Hippocampal formation (tissue), 2 donors: ENCODE measurements at regions not wholly inside any gene's neighbourhood (a gene's known extent, or its start where the extent isn't known, plus 50 kb on each side); places are given as distances from the start of the nearest gene placed in this dataset.
"Not testable (repeated sequence)": the region's sequence is repeated elsewhere in the genome, so short reads cannot be mapped to it uniquely, and the experiment has no call there.

ENCODE experiments used
- DNase-seq, 2 donors: peaks; one replicate each; lab custom pipeline; 2025; lab: John Stamatoyannopoulos, UW

DNA sequence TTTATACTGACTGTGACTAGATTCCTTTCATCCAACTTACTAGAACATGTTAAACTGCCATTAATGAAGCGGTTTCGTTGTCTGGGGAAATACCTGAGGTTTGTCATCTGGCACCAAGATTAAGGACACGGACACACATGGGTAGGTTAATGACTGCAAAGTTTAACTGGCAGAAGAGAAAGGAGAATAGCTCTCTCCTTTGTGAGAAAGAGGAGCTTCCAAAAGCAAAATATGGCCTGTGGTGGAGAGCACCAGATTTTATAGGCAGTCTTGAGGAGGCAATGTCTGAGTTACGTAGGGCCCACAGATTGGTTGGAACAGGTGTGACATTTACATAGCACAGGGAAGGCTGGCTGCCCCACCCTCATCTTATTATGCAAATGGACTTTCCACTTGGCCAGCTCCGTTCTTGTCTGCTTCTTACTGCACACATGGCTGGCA is 1193.0 kb upstream of the CELF2 start:
- no peak for DNase-seq

DNA sequence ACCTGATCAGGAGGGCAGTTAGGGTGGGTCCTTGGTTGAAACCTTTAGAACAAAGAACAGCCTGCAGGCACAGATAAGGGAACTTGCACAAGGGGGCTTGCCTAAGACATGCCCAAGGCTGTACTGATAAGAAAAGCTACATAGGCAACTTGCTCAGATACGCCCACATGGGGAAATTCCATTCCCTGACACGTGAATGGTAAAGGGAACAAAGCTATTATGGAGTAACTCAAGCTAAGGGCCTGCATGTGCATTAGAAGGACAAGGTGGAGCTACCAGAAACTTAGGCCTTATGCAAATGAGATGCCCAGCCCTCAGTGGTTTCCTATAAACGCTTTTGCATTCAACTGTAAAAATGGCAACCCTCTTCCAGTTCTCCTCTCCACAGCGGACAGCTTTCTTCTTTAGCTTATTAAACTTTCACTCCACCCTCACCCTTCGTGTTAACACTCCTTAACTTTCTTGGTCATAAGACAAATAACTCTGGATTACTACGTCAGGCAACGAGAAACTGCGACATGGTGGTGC is 1192.1 kb upstream of the CELF2 start:
- no peak for DNase-seq

DNA sequence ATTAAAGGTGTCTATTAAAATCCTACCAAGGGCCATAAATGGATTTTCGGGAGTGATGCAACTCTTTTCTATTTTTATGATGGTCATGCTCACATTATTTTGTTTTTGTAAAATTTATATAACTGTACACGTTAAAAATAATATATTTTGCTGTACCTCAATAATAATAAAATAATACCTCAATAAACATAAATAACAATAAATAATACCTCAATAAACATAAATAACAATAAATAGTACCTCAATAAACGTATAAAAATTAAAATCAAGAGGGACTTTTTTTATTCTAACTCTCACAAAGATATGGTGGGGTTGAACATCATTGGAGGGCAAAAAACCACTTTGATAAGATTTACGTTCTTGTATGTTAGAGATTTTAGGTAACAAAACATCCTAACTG is 1189.6 kb upstream of the CELF2 start:
- DNase-seq, result no peak

DNA sequence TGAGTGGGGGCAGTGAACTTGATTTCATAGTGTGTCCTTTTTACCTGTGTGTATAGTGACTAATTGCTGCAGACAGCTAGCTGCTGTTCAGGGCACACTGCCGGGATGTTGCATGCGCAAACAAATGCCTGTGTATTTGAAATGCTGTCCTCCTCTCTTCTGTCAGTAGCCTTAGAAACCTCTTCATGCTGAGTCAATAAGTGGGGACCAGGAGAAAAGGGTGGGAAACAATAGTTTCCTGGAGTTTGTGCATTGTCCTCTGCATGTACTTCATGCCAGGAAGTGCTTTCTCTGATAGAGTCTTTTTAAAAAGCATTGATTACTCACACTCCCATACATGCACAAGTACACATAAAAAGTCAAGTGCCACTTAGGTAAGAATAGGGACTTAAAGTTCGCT is 1183.7 kb upstream of the CELF2 start:
- no peak for DNase-seq

DNA sequence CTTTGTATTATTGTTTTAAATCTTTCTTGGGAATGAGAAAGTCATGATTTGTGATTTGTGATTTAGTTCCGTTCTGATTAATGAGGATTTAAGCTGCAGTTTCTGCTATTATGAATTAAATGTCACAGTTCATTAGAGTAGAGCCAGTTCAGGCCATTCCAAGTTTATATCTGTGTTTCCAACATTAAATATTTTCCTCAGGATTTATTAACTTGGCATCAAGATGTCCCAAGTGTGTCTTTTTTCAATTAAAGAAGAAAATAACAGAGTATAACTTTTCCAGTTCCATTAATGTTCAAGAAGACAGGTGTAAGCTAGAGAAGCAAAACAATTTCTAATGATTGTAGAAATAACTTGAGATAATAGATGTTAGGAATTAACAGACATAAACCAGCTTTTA is 1183.2 kb upstream of the CELF2 start:
- DNase-seq, result no peak

DNA sequence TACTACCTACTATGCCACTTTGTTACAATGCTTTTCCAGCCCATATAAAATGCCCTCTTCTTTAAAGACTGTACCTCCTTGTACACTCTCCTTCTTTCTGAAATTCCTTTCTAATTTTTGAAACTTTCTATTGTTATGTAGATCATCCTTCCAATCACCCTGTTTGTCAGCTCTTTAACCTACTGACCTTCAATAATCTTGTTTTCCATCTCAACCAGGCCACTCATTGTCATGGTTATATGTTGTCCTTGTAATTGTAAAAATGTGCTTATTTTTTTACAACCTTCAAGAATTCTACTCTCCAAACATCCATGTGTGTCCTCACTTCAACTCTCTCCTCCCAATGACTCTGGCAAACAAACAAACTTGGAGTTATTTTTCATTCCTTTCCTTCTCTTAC is 1172.6 kb upstream of the CELF2 start:
- DNase-seq, result no peak

DNA sequence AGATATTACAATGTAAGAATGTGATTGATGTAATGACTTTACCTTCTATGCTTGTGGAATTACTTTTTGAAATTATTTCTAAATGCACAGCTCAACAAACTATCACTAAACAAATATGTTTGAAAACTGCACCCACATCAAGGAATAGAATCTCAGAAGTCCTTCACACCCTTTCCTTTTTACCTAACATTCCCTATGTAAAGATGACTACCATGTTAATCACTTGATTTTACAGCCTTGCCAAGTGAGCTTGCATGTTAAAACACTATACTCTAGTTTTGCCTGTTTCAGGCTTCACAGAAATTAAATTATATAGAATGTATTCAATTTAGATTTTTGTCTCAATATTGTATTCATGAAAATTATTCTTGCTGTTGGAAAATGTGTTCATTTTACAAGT is 1169.4 kb upstream of the CELF2 start:
- no peak for DNase-seq

DNA sequence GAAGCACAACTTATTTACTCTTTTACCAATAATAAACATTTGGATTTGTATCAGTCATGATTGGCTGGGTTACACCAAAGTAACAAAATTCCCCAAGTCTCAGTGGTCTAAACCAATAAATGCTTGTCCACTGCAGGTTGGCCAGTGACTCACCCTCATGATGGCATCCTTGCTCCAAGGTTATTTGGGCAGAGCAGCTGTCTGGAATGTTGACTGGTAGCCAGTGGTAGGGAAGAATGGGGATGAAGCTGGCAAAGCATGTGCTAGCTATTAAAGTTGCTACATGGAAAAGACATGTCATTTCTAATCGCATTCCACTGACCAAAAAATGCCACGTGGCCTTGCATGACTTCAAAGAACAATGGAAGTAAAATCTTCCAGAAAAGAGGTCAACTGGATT is 1168.7 kb upstream of the CELF2 start:
- no peak for DNase-seq

DNA sequence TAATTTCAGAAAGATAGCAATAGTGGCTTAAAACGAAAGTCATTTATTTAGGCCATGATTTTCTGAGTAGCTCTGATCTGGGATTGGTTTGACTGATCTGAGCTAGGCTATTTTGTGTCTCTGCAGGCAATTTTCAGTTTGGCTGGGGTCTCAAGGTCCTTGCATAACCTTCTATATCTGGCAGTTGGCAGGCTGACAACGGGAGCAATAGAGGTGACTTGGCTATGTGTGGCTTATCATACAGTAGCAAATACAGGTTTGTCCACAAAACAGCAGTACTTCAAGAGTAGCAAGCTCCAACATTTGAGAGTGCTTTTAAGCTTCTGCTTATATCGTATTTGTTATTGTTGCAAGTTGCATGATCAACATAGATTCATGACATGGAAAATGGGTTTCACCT is 1167.3 kb upstream of the CELF2 start:
- DNase-seq, result no peak

DNA sequence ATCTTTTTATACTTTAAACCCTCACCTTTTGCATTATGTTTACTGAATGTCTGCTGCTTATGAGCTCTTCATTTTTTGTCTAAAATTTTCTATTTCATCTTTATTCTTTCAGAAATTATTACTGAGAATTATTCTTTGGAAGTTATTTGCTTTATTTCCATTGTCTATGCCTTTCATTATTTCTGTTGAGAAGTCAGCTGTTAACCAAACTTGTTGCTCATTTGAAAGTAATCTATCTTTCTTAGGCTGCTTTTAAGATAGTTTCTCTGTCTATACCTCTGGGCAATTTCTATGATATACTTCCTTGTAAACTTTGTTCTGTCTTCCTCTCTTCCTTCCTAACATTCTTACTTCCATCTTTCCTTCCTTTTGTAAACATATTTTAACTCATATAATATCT is 1165.9 kb upstream of the CELF2 start:
- DNase-seq, result no peak

DNA sequence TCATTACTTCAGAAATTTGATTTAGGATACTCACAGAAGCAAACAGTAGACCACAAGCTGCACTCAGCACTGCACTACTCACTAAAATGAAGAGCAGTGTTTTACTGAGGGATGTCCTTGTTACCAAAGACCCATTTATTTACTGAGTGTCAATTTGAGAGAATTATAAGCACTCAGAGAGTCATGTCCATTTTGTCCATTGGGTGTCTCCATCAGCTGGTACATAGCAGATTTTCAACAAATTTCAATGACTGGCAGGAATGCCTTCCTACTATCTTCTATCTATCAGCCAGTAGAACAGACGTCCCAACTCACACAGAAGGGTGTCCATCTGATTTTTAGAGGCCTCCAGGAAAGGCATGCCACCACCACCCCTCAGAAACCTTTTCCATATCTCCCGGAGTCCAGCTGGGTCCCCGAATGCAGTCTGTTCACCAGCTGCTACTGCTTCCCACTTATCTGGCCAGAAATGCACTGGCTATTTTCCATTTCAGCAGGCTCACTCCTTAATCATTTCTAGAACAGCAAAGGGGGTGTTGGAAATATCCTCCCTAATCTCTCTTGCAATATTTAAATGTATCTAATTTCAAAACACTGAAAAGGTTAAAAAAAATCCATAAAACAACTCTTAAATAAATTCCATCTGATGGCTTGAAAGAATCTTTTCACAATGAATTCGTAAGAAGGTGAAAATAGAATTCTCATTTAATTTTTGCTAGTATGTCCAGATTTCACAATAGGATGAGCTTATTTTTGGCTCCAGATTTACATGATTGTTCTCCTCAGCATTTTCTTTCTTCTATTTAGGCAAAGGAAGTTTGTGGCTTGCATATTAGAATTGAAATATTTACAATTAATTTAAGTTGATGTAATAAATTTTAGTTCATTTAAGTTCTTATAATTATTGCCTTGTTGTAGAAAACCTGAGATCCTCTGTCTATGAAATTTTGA is 1164.0 kb upstream of the CELF2 start:
- DNase-seq, result peak in 1 of 2 donors; percentile 15

DNA sequence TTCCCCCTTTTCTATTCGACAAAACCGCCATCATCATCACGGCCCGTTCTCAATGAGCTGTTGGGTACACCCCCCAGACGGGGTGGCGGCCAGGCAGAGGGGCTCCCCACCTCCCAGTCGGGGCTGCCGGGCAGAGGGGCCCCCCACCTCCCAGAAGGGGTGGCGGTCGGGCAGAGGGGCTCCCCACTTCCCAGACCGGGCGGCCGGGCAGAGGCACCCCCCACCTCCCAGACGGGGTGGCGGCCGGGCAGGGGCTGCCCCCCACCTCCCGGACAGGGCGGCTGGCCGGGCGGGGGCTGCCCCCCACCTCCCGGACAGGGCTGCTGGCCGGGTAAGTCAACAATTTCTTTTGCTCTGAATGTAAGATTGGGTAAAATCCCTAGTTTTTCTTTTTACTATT is 1162.2 kb upstream of the CELF2 start:
- not testable (repeated sequence) for DNase-seq

DNA sequence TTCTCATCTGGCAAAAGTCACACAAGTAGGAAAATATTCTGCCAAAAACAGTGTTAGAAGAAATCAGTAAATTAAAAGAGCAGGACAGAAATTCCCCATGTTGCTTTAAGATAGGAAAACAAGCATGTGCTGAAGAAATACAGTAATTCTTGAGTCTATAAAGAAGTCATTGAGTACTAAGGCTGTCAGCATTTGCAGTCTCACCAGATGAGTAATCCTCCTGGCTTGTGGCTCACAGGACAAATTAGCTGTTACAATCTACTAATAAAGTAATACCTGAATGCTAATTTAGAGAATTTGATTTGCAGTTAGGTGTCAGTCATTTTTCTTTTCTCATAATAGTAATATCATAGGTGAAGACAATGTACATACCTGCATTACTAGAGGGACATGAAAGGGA is 1158.9 kb upstream of the CELF2 start:
- no peak for DNase-seq

DNA sequence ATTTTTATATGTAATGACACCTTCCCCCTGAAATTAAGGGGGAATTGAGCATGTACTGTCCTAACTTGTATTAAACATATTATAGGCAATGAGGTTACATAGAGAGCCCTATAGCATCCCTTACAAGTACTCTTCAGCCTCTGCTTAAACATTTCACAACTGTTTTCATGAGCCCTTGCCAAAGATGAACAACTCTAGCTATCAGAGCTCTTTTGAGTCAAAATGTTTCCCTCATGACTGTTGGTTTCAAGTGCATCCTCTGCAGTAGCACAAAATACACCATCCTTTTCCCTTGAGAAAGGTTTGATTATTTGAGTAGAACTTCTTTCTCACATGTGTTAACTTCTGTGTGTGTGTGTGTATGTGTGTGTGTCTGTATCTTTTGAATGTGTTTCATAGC is 1157.6 kb upstream of the CELF2 start:
- no peak for DNase-seq

DNA sequence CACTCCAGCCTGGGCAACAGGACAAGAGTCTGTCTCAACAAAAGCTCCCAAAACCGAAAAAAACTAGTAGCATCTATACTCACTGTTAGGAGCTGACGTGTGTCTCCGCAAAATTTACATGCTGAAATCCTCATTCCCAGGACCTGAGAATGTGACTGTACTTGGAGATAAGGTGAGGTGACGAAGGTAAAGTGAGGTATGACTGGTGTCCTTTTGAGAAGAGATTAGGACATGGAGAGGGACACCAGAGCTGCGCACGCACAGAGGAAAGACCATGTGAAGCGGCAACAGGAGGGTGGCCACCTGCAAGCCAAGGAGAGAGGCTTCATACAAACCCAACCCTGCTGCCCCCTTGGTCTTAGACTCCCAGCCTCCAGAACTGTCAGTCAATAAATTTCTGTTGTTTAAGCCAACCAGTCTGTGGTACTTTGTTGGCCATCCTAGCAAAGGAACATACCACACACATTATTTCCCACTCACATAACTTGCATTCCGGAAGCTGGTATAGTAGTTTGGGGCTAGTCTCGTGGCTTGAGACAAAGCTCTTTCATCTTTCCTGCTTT is 1154.0 kb upstream of the CELF2 start:
- DNase-seq, result no peak

DNA sequence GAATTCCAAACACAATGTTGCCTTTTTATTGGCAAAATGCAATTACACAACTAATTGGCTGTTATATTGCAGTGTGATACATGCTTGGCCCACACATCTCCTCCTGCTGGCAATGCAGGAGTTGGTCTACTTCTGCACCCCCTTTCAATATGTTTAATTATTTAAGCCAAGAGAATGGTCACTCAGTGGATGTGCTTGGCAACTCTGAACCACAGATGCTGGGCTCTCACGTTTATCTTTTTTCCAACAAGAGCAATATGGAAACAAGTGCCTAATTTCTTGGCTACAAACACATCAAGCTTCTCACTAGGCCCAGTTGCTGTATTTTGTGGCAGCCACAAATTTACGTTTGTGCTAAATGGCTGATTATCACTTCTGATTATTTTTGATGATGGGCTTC is 1149.2 kb upstream of the CELF2 start:
- DNase-seq, result no peak

DNA sequence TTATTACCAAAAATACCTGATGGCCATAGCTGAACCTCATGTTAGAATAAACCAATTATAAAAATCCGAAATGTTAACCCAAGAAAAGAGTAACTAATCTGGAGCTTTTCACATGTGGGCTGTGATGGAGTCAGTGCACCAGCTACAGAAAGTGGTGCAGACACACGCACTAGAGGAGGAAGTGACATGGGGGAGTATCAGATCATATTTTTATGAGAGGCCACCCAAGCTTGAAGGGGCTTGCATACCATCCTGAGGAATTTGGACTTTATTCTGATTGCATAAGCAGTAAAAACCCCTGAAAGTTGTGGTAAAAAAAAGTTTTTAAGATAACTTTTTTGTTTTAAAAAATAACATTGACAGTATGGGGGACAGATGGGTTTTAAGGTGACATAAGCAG is 1148.5 kb upstream of the CELF2 start:
- no peak for DNase-seq

DNA sequence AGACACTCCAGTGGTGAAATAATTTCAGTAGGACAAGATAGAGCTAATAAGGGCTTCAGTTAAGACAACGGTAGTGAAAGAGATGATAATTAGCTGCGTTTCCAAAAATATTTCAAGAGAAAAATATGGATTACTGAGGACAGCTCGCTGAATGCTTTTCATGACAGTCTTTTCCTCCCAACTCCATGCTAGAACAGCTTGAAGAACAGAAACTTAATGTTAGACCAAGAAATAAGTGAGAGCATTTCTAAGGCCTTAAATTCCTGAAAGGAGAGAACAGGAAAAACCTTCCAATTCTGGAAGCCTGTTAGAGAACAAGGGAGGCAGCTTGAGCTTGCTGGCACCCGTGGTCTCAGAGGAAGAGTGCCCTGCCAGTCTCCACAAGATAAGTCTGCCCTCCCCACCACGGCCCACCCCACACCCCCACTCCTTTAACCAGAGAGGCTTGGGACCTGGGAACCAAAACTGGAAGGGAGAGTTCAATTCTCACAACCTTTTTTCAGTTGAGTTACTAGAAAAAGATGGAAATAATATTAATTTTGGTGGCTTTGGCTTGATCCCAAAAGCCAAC is 1148.0 kb upstream of the CELF2 start:
- no peak for DNase-seq

DNA sequence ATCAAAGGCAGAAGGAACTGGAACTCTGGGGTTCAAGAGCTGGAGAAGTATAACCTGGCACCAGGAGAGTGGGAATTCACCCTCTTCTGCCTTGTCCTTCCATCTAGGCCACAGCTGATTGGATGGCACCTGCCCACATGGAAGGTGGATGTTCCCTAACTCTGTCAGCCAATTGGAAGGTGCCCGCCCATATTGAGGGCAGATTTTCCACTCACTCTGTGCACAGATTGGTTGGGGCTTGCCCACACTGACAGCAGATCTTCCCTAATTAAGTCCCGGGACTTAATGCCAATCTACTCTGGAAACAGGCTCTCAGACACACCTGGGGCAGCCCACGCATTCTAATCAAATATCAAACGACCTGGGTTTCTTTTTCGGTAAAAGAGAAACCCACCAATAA is 1142.3 kb upstream of the CELF2 start:
- no peak for DNase-seq

DNA sequence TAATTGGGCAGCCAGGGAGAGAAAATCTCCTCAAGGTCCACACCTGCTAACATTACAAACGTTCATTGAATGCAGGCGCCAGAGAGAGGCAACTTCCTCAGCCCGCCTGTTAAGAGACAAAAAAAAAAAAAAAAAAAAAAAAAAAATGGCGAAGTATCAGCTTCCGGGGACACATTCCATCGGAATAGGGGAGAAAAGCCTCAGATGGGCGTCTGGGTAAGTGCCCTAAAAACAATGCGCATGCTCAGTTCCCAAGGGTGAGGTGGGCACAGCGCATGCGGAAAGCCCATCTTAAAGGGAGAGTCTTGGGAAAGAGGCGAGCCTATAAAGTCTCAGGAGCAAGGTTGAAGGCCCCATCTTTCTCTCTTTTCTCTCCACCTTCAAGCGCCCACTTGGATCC is 1139.7 kb upstream of the CELF2 start:
- no peak for DNase-seq

DNA sequence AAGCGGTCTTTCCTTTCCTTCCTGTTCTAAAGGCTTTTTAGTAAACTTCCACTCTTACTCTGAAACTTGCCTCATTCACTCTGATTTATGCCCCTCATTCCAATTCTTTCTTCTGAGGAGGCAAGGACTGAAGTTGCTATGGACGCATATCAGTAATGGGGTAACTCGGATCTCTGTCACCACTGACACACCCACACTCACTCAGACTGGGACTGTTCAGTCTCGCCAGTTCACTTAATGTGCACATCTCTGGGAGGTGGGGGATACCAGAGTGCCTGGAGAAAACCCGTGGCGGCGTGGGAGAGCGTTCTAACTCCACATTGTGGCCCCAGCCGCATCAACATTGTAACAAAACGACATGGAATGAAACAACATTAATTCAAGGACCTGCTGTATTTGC is 1139.3 kb upstream of the CELF2 start:
- DNase-seq, result no peak

DNA sequence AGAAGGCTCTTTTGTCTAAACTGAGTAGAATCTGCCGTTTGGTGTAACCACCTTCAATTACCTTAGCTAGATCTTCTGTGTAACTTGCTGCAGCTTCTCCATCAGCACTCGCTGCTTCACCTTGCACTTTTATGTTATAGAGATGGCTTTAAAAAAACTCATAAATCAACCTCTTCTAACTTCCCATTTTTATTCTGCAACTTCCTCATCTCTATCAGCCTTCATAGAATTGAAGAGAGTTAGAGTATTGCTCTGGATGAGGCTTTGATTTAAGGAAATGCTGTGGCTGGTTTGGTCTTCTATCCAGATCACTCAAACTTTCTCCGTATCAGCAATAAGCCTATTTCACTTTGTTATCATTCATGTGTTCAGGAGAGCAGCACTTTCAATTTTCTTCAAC is 1131.9 kb upstream of the CELF2 start:
- DNase-seq, result no peak

DNA sequence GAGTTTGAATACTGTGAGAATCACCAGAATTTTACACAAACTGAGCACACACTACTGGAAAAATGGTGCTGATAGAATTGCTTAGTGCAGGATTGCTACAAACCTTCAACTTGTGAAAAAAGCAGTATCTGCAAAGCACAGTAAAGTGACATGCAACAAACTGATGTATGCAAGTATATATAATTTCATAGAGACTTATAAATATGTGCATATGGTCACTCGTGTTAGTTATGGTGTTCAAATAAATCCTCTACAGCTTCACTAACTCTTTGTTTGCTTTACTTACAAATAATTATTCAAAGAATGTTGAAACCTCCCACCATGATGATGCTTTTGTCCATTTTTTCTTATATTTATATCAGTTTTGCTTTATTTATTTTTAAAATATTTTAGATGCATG is 1130.9 kb upstream of the CELF2 start:
- DNase-seq, result no peak
